WTC11 (cell line): ENCODE measurements at regions not wholly inside any gene's neighbourhood (a gene's known extent, or its start where the extent isn't known, plus 50 kb on each side); places are given as distances from the start of the nearest gene placed in this dataset.

Experiments
- NR2C2 ChIP-seq: sonication (generic); formaldehyde crosslinking; IDR thresholded peaks from 2 replicates; pipeline ENCODE4 v1.8.0; 2022; ENCODE audit warnings: mild to moderate bottlenecking, missing genetic modification reagents
- TF ChIP-seq, protein P1 (sequence below): fragments of 200-600 bp; IDR thresholded peaks from 2 replicates; pipeline ENCODE4 v1.8.0; 2022; ENCODE audit warnings: antibody characterized with exemption
- TF ChIP-seq, protein P2 (sequence below): sonication (generic); formaldehyde crosslinking; IDR thresholded peaks from 2 replicates; pipeline ENCODE4 v1.8.0; 2022; ENCODE audit warnings: missing genetic modification reagents

DNA sequence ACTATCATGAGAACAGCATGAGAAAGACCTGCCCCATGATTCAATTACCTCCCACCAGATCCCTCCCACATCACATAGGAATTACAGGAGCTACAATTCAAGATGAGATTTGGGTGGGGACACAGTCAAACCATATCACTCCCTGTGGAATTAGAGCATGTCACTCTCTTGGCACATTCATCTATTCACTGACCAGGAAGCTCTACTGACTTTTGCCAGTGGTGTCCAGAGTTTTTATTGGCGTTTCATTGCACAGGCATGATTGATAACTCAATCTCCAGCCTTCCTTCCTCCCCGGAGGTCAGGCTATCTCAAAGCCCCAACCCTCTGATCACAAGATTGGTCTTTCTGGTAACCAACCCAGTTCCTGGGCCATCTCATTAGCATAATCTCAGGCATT is 478.9 kb upstream of the NRP1 start:
- no peak for TF ChIP-seq NR2C2 (CRISPR knock-in tag)
- TF ChIP-seq, protein P1, sequence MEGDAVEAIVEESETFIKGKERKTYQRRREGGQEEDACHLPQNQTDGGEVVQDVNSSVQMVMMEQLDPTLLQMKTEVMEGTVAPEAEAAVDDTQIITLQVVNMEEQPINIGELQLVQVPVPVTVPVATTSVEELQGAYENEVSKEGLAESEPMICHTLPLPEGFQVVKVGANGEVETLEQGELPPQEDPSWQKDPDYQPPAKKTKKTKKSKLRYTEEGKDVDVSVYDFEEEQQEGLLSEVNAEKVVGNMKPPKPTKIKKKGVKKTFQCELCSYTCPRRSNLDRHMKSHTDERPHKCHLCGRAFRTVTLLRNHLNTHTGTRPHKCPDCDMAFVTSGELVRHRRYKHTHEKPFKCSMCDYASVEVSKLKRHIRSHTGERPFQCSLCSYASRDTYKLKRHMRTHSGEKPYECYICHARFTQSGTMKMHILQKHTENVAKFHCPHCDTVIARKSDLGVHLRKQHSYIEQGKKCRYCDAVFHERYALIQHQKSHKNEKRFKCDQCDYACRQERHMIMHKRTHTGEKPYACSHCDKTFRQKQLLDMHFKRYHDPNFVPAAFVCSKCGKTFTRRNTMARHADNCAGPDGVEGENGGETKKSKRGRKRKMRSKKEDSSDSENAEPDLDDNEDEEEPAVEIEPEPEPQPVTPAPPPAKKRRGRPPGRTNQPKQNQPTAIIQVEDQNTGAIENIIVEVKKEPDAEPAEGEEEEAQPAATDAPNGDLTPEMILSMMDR = no peak
- TF ChIP-seq, protein P2, sequence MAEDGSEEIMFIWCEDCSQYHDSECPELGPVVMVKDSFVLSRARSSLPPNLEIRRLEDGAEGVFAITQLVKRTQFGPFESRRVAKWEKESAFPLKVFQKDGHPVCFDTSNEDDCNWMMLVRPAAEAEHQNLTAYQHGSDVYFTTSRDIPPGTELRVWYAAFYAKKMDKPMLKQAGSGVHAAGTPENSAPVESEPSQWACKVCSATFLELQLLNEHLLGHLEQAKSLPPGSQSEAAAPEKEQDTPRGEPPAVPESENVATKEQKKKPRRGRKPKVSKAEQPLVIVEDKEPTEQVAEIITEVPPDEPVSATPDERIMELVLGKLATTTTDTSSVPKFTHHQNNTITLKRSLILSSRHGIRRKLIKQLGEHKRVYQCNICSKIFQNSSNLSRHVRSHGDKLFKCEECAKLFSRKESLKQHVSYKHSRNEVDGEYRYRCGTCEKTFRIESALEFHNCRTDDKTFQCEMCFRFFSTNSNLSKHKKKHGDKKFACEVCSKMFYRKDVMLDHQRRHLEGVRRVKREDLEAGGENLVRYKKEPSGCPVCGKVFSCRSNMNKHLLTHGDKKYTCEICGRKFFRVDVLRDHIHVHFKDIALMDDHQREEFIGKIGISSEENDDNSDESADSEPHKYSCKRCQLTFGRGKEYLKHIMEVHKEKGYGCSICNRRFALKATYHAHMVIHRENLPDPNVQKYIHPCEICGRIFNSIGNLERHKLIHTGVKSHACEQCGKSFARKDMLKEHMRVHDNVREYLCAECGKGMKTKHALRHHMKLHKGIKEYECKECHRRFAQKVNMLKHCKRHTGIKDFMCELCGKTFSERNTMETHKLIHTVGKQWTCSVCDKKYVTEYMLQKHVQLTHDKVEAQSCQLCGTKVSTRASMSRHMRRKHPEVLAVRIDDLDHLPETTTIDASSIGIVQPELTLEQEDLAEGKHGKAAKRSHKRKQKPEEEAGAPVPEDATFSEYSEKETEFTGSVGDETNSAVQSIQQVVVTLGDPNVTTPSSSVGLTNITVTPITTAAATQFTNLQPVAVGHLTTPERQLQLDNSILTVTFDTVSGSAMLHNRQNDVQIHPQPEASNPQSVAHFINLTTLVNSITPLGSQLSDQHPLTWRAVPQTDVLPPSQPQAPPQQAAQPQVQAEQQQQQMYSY (CRISPR knock-in tag) = no peak
